Thymus (tissue), 11 donors: ENCODE measurements at regions not wholly inside any gene's neighbourhood (a gene's known extent, or its start where the extent isn't known, plus 50 kb on each side); places are given as distances from the start of the nearest gene placed in this dataset.
"Not testable (repeated sequence)": the region's sequence is repeated elsewhere in the genome, so short reads cannot be mapped to it uniquely, and the experiment has no call there.

ENCODE experiments used
- DNase-seq, 9 donors: peaks; one replicate each; pipeline ENCODE4 v3.0.0-alpha.2; 2013; ENCODE audit warnings: low spot score in 9 of 9, low read depth in 6 of 9, missing footprints in 1 of 9
- H3K27ac ChIP-seq, 2 donors: one replicate each; pipeline ENCODE4 v1.5.1; 2013; ENCODE audit warnings: control low read depth in 1 of 2, low read depth in 1 of 2, low read length in 1 of 2, mild to moderate bottlenecking in 1 of 2, moderate library complexity in 1 of 2
- H3K27me3 ChIP-seq, 2 donors: one replicate each; pipeline ENCODE4 v1.5.1; 2013; ENCODE audit warnings: low read length in 1 of 2; ENCODE audit not compliant: control insufficient read depth in 2 of 2, insufficient read depth in 1 of 2
- H3K36me3 ChIP-seq, 2 donors: one replicate each; pipeline ENCODE4 v1.5.1; 2013; ENCODE audit warnings: low read length in 1 of 2, mild to moderate bottlenecking in 1 of 2, moderate library complexity in 1 of 2; ENCODE audit not compliant: control insufficient read depth in 2 of 2, insufficient read depth in 2 of 2
- H3K4me1 ChIP-seq, 2 donors: one replicate each; pipeline ENCODE4 v1.5.1; 2013; ENCODE audit warnings: low read length in 2 of 2; ENCODE audit not compliant: control insufficient read depth in 2 of 2, insufficient read depth in 2 of 2
- H3K4me3 ChIP-seq, 2 donors: one replicate each; pipeline ENCODE4 v1.5.1; 2013; ENCODE audit warnings: low read length in 2 of 2, control low read depth in 1 of 2, mild to moderate bottlenecking in 1 of 2
- H3K9me3 ChIP-seq, 2 donors: one replicate each; pipeline ENCODE4 v1.5.1; 2013; ENCODE audit warnings: low read length in 1 of 2, mild to moderate bottlenecking in 1 of 2; ENCODE audit not compliant: control insufficient read depth in 2 of 2, insufficient read depth in 1 of 2
- WGBS: extraction: QIAGEN DNeasy Blood & Tissue Kit; methylation state at CpG from one replicate; pipeline ENCODE4 v1.1.7; 2013; 5-methylcytosine and 5-hydroxymethylcytosine counted together
- donor health status: healthy.

GRCh38 chr13:40048551-40048950 lies 393.1 kb downstream of the COG6 start:
- H3K4me3 ChIP-seq = no peak overlapping the region
- no peaks in the 10 kb centered on the region for H3K9me3 ChIP-seq
- no peak overlapping the region for H3K27ac ChIP-seq
- no peaks in the 10 kb centered on the region for H3K4me1 ChIP-seq
- no peaks in the 10 kb centered on the region for H3K36me3 ChIP-seq
- no peak for DNase-seq
- no peaks in the 10 kb centered on the region for H3K27me3 ChIP-seq
- 87% methylated on average over 5 of the region's 5 CpGs for WGBS

- no peaks in the 10 kb centered on the region for H3K4me1 ChIP-seq
- H3K27me3 ChIP-seq = no peaks in the 10 kb centered on the region
- no peak overlapping the region for H3K4me3 ChIP-seq
- DNase-seq = no peak
- no peaks in the 10 kb centered on the region for H3K9me3 ChIP-seq
- H3K27ac ChIP-seq = no peak overlapping the region
- H3K36me3 ChIP-seq = no peaks in the 10 kb centered on the region
These were observed 397.5 kb downstream of the COG6 start for GRCh38 chr13:40052954-40053353.

DNA sequence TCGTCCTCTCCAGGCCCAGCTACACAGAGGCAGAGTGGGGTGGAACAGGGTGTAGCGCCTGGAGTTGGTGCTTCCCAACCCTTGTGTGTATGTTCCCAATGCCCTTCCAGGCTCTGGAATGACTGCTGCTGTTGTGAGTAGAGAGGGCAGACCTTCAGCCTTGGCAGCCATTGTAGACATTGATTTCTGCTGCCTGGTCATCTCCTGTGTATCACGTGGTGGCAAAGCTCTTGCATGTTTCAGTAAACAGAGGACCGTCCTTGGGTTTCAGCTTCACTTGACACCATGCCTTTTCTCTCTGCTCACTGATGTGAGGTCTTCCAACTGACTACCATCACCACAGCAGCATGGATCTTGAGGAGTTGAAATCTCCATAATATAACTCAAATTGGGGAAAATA lies 397.9 kb downstream of the COG6 start:
- Histone ChIP-seq H3K27me3 (no peaks in the 10 kb centered on the region), H3K27ac (no peak overlapping the region), H3K4me3 (no peak overlapping the region), H3K36me3 (no peaks in the 10 kb centered on the region), H3K9me3 (no peaks in the 10 kb centered on the region), H3K4me1 (no peaks in the 10 kb centered on the region)
- 96% methylated on average over 4 of the region's 4 CpGs for WGBS
- DNase-seq = no peak

DNA sequence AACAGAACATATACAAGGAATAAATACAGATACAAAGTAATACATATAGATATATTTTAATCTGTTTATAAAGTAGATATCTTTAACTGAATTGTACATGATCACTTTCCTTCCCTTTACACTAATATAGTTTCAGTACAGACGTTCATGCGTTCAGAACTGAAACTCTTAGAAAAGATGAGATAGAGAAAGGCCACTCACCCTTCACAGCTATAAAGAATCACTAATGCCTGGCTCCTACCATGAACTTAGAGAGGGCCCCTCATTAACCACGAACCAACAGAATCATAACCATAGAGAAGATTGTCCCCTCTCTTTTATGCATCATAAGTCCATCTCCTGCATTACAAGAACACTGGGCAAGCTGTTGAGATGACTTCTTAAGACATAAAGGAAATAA lies 399.0 kb downstream of the COG6 start:
- not testable (repeated sequence) for H3K36me3 ChIP-seq, H3K4me3 ChIP-seq, DNase-seq, H3K27me3 ChIP-seq, H3K27ac ChIP-seq, H3K4me1 ChIP-seq, H3K9me3 ChIP-seq
- WGBS = no CpG with 5 or more reads among the region's 3 CpGs

GRCh38 chr13:40056898-40057619 lies 401.6 kb downstream of the COG6 start:
- Histone ChIP-seq H3K4me1 (no peaks in the 10 kb centered on the region), H3K27me3 (no peaks in the 10 kb centered on the region), H3K27ac (no peak overlapping the region), H3K4me3 (no peak overlapping the region), H3K9me3 (no peaks in the 10 kb centered on the region), H3K36me3 (no peaks in the 10 kb centered on the region)
- DNase-seq = no peak
- WGBS = 95% methylated on average over 4 of the region's 4 CpGs

DNA sequence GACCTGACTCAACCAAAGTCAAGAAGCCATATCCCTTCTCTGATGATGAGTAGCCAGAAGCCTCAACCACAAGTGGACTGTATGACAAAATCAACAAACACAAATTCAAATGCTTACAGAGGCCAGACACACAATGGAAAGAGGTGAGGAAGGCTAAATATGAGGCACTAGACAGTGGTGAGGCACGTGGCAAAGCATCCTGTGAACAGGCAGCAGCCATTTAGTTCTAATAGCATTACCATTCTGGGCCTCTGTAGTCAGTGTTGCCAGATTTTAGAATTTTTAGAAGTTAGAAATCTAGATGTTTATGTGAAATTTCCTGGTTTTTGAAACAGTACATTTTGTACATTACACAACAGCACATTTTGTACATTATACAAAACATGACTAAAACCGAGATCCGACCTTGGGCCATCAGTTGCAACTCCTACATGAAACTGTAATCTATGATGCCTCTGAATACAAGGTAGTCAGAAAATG lies 403.3 kb downstream of the COG6 start:
- 97% methylated on average over 3 of the region's 3 CpGs for WGBS
- no peaks in the 10 kb centered on the region for H3K36me3 ChIP-seq
- DNase-seq = no peak
- no peaks in the 10 kb centered on the region for H3K27me3 ChIP-seq
- no peak overlapping the region for H3K27ac ChIP-seq
- H3K9me3 ChIP-seq = no peaks in the 10 kb centered on the region
- peaks cover 0 to 5% of the 10 kb centered on the region in 2 donors for H3K4me1 ChIP-seq
- H3K4me3 ChIP-seq = no peak overlapping the region

DNA sequence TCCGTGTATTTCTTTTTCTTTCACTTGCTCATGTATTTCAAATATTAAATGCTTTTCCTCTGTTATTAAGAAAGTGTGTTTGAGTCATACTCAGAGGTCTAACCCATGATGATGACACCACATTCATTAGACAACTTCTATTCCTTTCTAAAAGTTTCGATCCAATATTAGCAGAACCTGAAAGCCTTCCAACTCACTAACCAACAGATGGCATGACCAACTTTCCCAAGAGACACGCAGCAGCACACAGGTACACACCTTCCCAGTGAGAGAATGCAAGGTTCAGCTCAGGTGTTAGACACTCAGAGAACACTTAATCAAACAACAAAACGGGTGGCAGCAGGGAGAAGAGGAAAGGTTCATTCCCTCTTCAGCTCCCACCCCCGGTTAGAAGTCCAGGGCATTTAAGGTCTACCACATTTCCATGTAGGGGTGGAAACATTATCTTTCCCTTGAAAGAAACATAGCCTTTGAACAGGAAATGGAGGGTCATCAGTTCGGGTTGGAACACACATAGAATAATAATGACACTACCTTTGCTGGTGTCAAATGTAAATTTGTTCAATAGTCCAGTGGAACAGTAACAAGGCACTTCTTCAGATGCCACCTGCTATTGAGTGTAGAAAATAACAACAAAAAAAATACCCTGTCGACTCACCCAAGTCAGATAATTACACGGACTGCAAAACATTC lies 404.2 kb downstream of the COG6 start:
- H3K9me3 ChIP-seq = no peaks in the 10 kb centered on the region

DNA sequence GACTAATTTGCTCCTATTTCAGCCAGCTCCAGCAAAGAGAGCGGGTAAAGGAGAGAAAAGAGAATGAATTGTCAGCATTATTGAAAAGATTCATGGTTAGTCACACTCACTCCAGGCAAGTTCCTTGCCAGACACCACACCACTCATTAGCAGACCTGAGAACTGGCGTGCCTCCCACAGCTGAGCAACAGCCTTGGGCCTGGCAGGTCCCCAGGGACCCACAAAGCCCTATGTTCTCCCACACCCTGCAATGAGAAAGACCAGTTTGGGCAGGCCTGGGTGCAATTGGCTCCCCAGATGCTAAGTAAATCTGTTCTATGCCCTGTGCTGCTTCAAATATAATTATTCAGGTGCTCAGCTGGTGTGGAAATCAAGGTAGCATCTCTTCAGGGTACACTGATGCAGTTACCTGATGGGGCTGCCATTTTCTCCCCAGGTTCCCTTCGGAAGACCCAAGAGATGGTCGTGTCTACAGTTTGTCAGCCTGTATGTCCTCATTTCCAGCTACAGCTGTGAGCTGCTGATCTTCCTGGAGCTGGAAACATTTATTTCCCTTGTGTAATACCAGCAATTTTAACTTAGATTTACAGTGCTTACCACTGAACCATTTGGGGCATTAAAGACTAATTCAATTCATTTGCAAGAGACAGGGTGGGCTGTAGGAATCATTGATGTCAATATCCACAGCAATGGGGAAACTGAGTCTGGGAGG lies 405.0 kb downstream of the COG6 start:
- Histone ChIP-seq H3K27me3 (no peaks in the 10 kb centered on the region), H3K36me3 (no peaks in the 10 kb centered on the region), H3K4me3 (no peak overlapping the region), H3K27ac (no peak overlapping the region), H3K9me3 (no peaks in the 10 kb centered on the region), H3K4me1 (peaks cover 0 to 8% of the 10 kb centered on the region in 2 donors)
- WGBS = 91% methylated on average over 4 of the region's 4 CpGs
- no peak for DNase-seq

More for the DNA sequence above, 404.2 kb downstream of the COG6 start:
- H3K4me3 ChIP-seq = no peak overlapping the region
- peaks cover 0 to 8% of the 10 kb centered on the region in 2 donors for H3K4me1 ChIP-seq
- no peaks in the 10 kb centered on the region for H3K36me3 ChIP-seq
- H3K27me3 ChIP-seq = no peaks in the 10 kb centered on the region
- no peak for DNase-seq
- no peak overlapping the region for H3K27ac ChIP-seq
- WGBS = 95% methylated on average over 8 of the region's 8 CpGs
